Lung (tissue), 11 donors: ENCODE measurements at regions not wholly inside any gene's neighbourhood (a gene's known extent, or its start where the extent isn't known, plus 50 kb on each side); places are given as distances from the start of the nearest gene placed in this dataset.
"Not testable (repeated sequence)": the region's sequence is repeated elsewhere in the genome, so short reads cannot be mapped to it uniquely, and the experiment has no call there.

Experiments
- ATAC-seq: fragments of 200-7000 bp; cut with Tn5 transposase; one replicate; pipeline ENCODE4 v1.9.1; 2020; ENCODE audit warnings: moderate number of reproducible peaks; ENCODE audit not compliant: insufficient read depth, low FRiP score
- DNase-seq, 3 donors: peaks; one replicate each; pipeline ENCODE4 v3.0.0-alpha.2; 2013 to 2017
- H3K27ac ChIP-seq, 2 donors: one replicate each; pipeline ENCODE4 v1.5.1; 2013; ENCODE audit warnings: mild to moderate bottlenecking in 2 of 2, moderate library complexity in 2 of 2, control low read depth in 1 of 2, inconsistent platforms in 1 of 2, low read depth in 1 of 2, low read length in 1 of 2
- H3K27me3 ChIP-seq, 3 donors: one replicate each; pipeline ENCODE4 v1.5.1; 2013; ENCODE audit warnings: low read length in 2 of 3; ENCODE audit not compliant: control insufficient read depth in 3 of 3, insufficient read depth in 3 of 3
- H3K36me3 ChIP-seq, 4 donors: one replicate each; pipeline ENCODE4 v1.5.1; 2013; ENCODE audit warnings: low read length in 4 of 4, mild to moderate bottlenecking in 1 of 4, moderate library complexity in 1 of 4; ENCODE audit not compliant: control insufficient read depth in 4 of 4, insufficient read depth in 4 of 4
- H3K4me1 ChIP-seq, 5 donors: one replicate each; pipeline ENCODE4 v1.5.1; 2013; ENCODE audit warnings: low read length in 5 of 5, mild to moderate bottlenecking in 2 of 5, moderate library complexity in 1 of 5; ENCODE audit not compliant: control insufficient read depth in 5 of 5, insufficient read depth in 5 of 5
- H3K4me3 ChIP-seq: one replicate; pipeline ENCODE4 v1.5.1; 2013; ENCODE audit warnings: mild to moderate bottlenecking, control low read depth, moderate library complexity
- H3K9ac ChIP-seq, 2 donors: one replicate each; pipeline ENCODE4 v1.5.1; 2013; ENCODE audit warnings: low read length in 2 of 2, control low read depth in 1 of 2; ENCODE audit not compliant: insufficient read depth in 1 of 2
- H3K9me3 ChIP-seq, 4 donors: one replicate each; pipeline ENCODE4 v1.5.1; 2013; ENCODE audit warnings: low read length in 3 of 4, mild to moderate bottlenecking in 1 of 4, moderate library complexity in 1 of 4; ENCODE audit not compliant: control insufficient read depth in 4 of 4, insufficient read depth in 3 of 4
- WGBS, 2 donors: extraction: QIAGEN DNeasy Blood & Tissue Kit; methylation state at CpG; one replicate each; pipeline ENCODE4 v1.1.7; 2013; 5-methylcytosine and 5-hydroxymethylcytosine counted together
- TF ChIP-seq, protein P1 (sequence below): IDR thresholded peaks from 2 replicates; pipeline ENCODE4 v1.5.1; 2012; ENCODE audit warnings: mild to moderate bottlenecking; ENCODE audit errors: control extremely low read depth, extremely low read depth
- donor health status: control.
- donor health status: control.
- donor health status: Bipolar disorder and iron deficiency.
- donor health status: healthy.
- donor health status: DM: yes; HTN: yes; CAD: no.

GRCh38 chr17:34740565-34741520 lies 161.5 kb downstream of the TMEM132E start:
- Histone ChIP-seq H3K27ac (no peak overlapping the region), H3K36me3 (no peaks in the 10 kb centered on the region), H3K27me3 (peaks cover 0 to 2% (median 0%) of the 10 kb centered on the region in 3 donors), H3K4me1 (no peaks in the 10 kb centered on the region), H3K9ac (no peak overlapping the region), H3K4me3 (no peak overlapping the region), H3K9me3 (peaks cover 0 to 2% (median 0%) of the 10 kb centered on the region in 4 donors)
- TF ChIP-seq, protein P1, sequence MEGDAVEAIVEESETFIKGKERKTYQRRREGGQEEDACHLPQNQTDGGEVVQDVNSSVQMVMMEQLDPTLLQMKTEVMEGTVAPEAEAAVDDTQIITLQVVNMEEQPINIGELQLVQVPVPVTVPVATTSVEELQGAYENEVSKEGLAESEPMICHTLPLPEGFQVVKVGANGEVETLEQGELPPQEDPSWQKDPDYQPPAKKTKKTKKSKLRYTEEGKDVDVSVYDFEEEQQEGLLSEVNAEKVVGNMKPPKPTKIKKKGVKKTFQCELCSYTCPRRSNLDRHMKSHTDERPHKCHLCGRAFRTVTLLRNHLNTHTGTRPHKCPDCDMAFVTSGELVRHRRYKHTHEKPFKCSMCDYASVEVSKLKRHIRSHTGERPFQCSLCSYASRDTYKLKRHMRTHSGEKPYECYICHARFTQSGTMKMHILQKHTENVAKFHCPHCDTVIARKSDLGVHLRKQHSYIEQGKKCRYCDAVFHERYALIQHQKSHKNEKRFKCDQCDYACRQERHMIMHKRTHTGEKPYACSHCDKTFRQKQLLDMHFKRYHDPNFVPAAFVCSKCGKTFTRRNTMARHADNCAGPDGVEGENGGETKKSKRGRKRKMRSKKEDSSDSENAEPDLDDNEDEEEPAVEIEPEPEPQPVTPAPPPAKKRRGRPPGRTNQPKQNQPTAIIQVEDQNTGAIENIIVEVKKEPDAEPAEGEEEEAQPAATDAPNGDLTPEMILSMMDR, result no peak
- DNase-seq (no peak), ATAC-seq (no peak)
- 71 to 80% methylated on average over 8 of the region's 8 CpGs for WGBS, 2 donors

DNA sequence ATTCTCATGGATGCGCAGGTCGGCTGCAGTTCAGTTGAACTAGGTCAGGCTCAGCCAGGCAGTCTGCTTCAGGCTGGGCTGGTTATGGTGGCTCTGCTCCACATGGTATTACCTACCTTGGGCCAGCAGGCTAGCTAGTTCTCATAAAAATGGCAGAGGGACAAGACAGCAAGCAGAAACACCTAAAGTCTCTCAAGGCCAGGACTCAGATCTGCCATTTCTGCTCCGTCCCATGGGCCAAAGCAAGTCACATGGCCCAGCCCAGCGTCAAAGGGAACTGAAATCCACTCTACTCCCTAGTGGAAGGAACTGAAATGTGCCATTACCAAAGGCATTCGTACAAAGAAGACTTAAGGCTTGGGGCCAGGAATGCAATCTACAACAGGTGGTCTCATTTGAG lies 160.0 kb downstream of the TMEM132E start:
- H3K4me1 ChIP-seq, result no peaks in the 10 kb centered on the region
- H3K36me3 ChIP-seq, result no peaks in the 10 kb centered on the region
- WGBS, 2 donors, result 59 to 77% methylated on average over 5 of the region's 5 CpGs
- H3K4me3 ChIP-seq, result no peak overlapping the region
- no peak overlapping the region for H3K27ac ChIP-seq
- peaks cover 0 to 6% (median 0%) of the 10 kb centered on the region in 3 donors for H3K27me3 ChIP-seq
- TF ChIP-seq, protein P1, result no peak
- ATAC-seq, result no peak
- no peak overlapping the region for H3K9ac ChIP-seq
- peaks cover 0 to 2% (median 0%) of the 10 kb centered on the region in 4 donors for H3K9me3 ChIP-seq
- DNase-seq, result no peak

- not testable (repeated sequence) for H3K27me3 ChIP-seq, H3K27ac ChIP-seq, DNase-seq, H3K9me3 ChIP-seq, H3K4me1 ChIP-seq, H3K4me3 ChIP-seq, H3K9ac ChIP-seq, H3K36me3 ChIP-seq, ATAC-seq
- WGBS, 2 donors, result 73 to 94% methylated on average over 4 of the region's 4 CpGs
These were observed 158.3 kb downstream of the TMEM132E start for GRCh38 chr17:34737673-34738072.

DNA sequence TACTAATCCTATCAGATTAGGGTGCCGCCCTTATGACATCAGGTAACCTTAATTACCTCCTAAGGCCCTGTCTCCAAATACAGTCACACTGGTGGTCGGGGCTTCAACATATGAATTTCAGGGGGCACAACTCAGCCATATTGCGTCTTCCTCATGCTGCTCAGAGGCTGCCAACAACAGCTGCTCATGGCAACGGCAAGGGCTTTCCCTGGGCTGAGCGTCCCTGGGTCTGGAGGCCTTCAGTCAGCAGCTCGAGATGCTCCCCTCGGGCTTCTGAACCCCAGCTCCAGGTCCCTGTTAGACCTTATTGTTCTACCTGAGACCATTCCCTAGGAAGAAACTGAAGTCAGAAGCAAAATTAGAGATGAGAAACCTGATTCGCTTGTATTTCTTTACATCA lies 157.2 kb downstream of the TMEM132E start:
- H3K27ac ChIP-seq, result no peak overlapping the region
- no peak overlapping the region for H3K4me3 ChIP-seq
- ATAC-seq, result no peak
- peaks cover 0 to 2% (median 0%) of the 10 kb centered on the region in 4 donors for H3K9me3 ChIP-seq
- H3K36me3 ChIP-seq, result no peaks in the 10 kb centered on the region
- no peaks in the 10 kb centered on the region for H3K4me1 ChIP-seq
- H3K27me3 ChIP-seq, result peaks cover 0 to 7% (median 0%) of the 10 kb centered on the region in 3 donors
- H3K9ac ChIP-seq, result no peak overlapping the region
- DNase-seq, result no peak
- 68 to 79% methylated on average over 8 of the region's 8 CpGs for WGBS, 2 donors
- TF ChIP-seq, protein P1, result no peak
